ENCODE measurements at regions not wholly inside any gene's neighbourhood (a gene's known extent, or its start where the extent isn't known, plus 50 kb on each side); places are given as distances from the start of the nearest gene placed in this dataset.

DNA sequence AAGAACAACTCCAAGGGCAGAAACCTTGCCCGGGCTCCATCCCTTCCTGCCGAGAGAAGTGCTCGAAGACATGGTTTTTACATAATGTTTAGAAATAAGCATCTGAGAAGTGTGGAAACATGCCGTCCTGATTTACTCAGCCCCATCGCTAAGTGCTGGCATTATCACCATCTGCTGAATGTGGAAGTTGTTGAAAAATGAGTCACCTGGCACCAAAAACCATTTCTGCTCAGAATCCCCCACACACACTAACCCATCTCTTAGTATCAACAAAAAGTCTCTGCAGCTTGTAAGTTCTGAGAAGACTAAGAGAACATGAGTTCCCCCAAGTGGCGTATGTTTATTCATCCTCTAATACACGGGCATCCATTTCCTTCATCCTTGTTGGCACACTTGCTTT, 51.0 kb upstream of the ARL8B start:
- TF ChIP-seq, protein P1, sequence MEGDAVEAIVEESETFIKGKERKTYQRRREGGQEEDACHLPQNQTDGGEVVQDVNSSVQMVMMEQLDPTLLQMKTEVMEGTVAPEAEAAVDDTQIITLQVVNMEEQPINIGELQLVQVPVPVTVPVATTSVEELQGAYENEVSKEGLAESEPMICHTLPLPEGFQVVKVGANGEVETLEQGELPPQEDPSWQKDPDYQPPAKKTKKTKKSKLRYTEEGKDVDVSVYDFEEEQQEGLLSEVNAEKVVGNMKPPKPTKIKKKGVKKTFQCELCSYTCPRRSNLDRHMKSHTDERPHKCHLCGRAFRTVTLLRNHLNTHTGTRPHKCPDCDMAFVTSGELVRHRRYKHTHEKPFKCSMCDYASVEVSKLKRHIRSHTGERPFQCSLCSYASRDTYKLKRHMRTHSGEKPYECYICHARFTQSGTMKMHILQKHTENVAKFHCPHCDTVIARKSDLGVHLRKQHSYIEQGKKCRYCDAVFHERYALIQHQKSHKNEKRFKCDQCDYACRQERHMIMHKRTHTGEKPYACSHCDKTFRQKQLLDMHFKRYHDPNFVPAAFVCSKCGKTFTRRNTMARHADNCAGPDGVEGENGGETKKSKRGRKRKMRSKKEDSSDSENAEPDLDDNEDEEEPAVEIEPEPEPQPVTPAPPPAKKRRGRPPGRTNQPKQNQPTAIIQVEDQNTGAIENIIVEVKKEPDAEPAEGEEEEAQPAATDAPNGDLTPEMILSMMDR (IDR thresholded peaks at IDR 0.05; ENCODE audit: borderline replicate concordance, extremely low read depth, low read length, poor library complexity, severe bottlenecking), result no peak
- TF ChIP-seq EZH2 (IDR thresholded peaks at IDR 0.05; ENCODE audit: borderline replicate concordance, low read depth, low read length, severe bottlenecking), result no peak
